SK-N-SH (cell line): ENCODE measurements at regions not wholly inside any gene's neighbourhood (a gene's known extent, or its start where the extent isn't known, plus 50 kb on each side); places are given as distances from the start of the nearest gene placed in this dataset.

ENCODE experiments used
- CTCF ChIA-PET: fragments of 300-600, 350-600 bp; formaldehyde crosslinking; extraction: SDS; loops from one replicate; lab custom pipeline; 2021; lab: Yijun Ruan, JAX
- POLR2A ChIA-PET: fragments of 350-600 bp; sonication (Branson Sonifier 250); formaldehyde crosslinking; extraction: SDS; loops from one replicate; lab custom pipeline; 2020; ENCODE audit warnings: antibody characterized with exemption, inconsistent platforms; lab: Yijun Ruan, JAX
- DNase-seq: peaks from one replicate; pipeline ENCODE4 v3.0.0; 2012
- H2AFZ ChIP-seq: fragments of 200-600 bp; sonication (generic); 2 replicates; pipeline ENCODE4 v1.8.1; 2016; ENCODE audit warnings: antibody characterized with exemption, mild to moderate bottlenecking, low read depth
- H3F3A ChIP-seq: fragments of 200-600 bp; sonication (generic); replicated peaks from 2 replicates; pipeline ENCODE3; 2016; ENCODE audit warnings: antibody characterized with exemption, mild to moderate bottlenecking; ENCODE audit not compliant: insufficient read depth
- H3K27ac ChIP-seq, 2 experiments: fragments of 200-500 bp in 1 of 2; fragments of 200-600 bp in 1 of 2; sonication (Bioruptor generic) in 1 of 2; sonication (generic), shearing (Covaris generic) in 1 of 2; 2 replicates each; pipeline versions ENCODE4 v1.5.1 to v1.6.1; 2014 to 2016; ENCODE audit warnings: low read depth in 2 of 2, inconsistent platforms in 1 of 2, low read length in 1 of 2, mild to moderate bottlenecking in 1 of 2, mixed read lengths in 1 of 2
- H3K27me3 ChIP-seq: fragments of 200-600 bp; sonication (generic), shearing (Covaris generic); 2 replicates; pipeline ENCODE4 v1.6.1; 2016; ENCODE audit warnings: mixed run types; ENCODE audit not compliant: insufficient read depth
- H3K36me3 ChIP-seq, 2 experiments: fragments of 200-500 bp in 1 of 2; fragments of 200-600 bp in 1 of 2; sonication (Bioruptor generic) in 1 of 2; sonication (generic) in 1 of 2; replicated peaks in 1 of 2; 2 replicates each; pipeline versions ENCODE3 to v1.5.1; 2014 to 2016; ENCODE audit warnings: low read length in 1 of 2, mild to moderate bottlenecking in 1 of 2; ENCODE audit not compliant: insufficient read depth in 2 of 2, control insufficient read depth in 1 of 2
- H3K4me1 ChIP-seq, 2 experiments: fragments of 200-500 bp in 1 of 2; fragments of 200-600 bp in 1 of 2; sonication (Bioruptor generic) in 1 of 2; sonication (generic), shearing (Covaris generic) in 1 of 2; 2 replicates each; pipeline versions ENCODE4 v1.5.1 to v1.6.1; 2014 to 2016; ENCODE audit warnings: low read depth in 1 of 2, low read length in 1 of 2, mixed run types in 1 of 2; ENCODE audit not compliant: insufficient read depth in 2 of 2, control insufficient read depth in 1 of 2
- H3K4me2 ChIP-seq: fragments of 200-600 bp; sonication (generic), shearing (Covaris generic); 2 replicates; pipeline ENCODE4 v1.6.1; 2017; ENCODE audit warnings: mixed run types
- H3K4me3 ChIP-seq, 2 experiments: fragments of 200-500 bp in 1 of 2; fragments of 200-600 bp in 1 of 2; sonication (Bioruptor generic) in 1 of 2; sonication (generic), shearing (Covaris generic) in 1 of 2; 2 replicates each; pipeline versions ENCODE4 v1.5.1 to v1.8.1; 2014 to 2016; ENCODE audit warnings: low read depth in 2 of 2, inconsistent platforms in 1 of 2, low read length in 1 of 2, mild to moderate bottlenecking in 1 of 2, mixed read lengths in 1 of 2, moderate library complexity in 1 of 2
- H3K79me2 ChIP-seq: fragments of 200-600 bp; sonication (generic); 2 replicates; pipeline ENCODE4 v1.8.1; 2017; ENCODE audit warnings: mild to moderate bottlenecking; ENCODE audit not compliant: insufficient read depth
- H3K9ac ChIP-seq: fragments of 200-600 bp; sonication (generic); 2 replicates; pipeline ENCODE4 v1.6.1; 2017; ENCODE audit warnings: mixed run types
- H3K9me2 ChIP-seq: fragments of 200-600 bp; sonication (generic); 2 replicates; pipeline ENCODE4 v1.6.1; 2017; ENCODE audit warnings: mixed run types
- H3K9me3 ChIP-seq: fragments of 200-600 bp; sonication (generic); 2 replicates; pipeline ENCODE4 v1.6.1; 2017; ENCODE audit warnings: mixed run types, mild to moderate bottlenecking, moderate library complexity
- H4K20me1 ChIP-seq: fragments of 200-600 bp; sonication (generic); 2 replicates; pipeline ENCODE4 v1.6.1; 2017; ENCODE audit warnings: mild to moderate bottlenecking, mixed run types; ENCODE audit not compliant: insufficient read depth
- CHD2 ChIP-seq: fragments of 150-350 bp; IDR thresholded peaks from 2 replicates; pipeline ENCODE4 v1.6.1; 2018; ENCODE audit warnings: low read length; ENCODE audit not compliant: partially characterized antibody
- ELF1 ChIP-seq: IDR thresholded peaks from 2 replicates; pipeline ENCODE4 v1.4.0; 2012
- EZH2phosphoT487 ChIP-seq: fragments of 200-600 bp; sonication (generic); IDR thresholded peaks from 2 replicates; pipeline ENCODE4 v1.6.1; 2017; ENCODE audit warnings: low read depth, mixed run types, mild to moderate bottlenecking, antibody characterized with exemption, moderate library complexity, borderline replicate concordance
- FOSL2 ChIP-seq: IDR thresholded peaks from 2 replicates; pipeline ENCODE4 v1.4.0; 2012; ENCODE audit warnings: low read depth, mild to moderate bottlenecking, moderate library complexity, borderline replicate concordance
- FOXM1 ChIP-seq: IDR thresholded peaks from 2 replicates; pipeline ENCODE4 v1.4.0; 2012; ENCODE audit warnings: low read depth, mild to moderate bottlenecking
- GATA2 ChIP-seq: sonication (generic); formaldehyde crosslinking; IDR thresholded peaks from 2 replicates; pipeline ENCODE4 v1.5.0; 2020; ENCODE audit warnings: mild to moderate bottlenecking, missing genetic modification reagents
- IRF3 ChIP-seq: fragments of 150-350 bp; IDR thresholded peaks from 2 replicates; pipeline ENCODE4 v1.6.1; 2016; ENCODE audit warnings: mild to moderate bottlenecking, low read depth, low read length
- MXI1 ChIP-seq: IDR thresholded peaks from 2 replicates; pipeline ENCODE4 v1.6.1; 2012; ENCODE audit warnings: mild to moderate bottlenecking, low read depth, low read length, improper control_type of control experiment
- NFIC ChIP-seq: IDR thresholded peaks from 2 replicates; pipeline ENCODE4 v1.4.0; 2012; ENCODE audit warnings: borderline replicate concordance
- NRF1 ChIP-seq: IDR thresholded peaks from 2 replicates; pipeline ENCODE4 v1.6.1; 2012; ENCODE audit warnings: low read depth, mild to moderate bottlenecking, low read length
- PBX3 ChIP-seq: IDR thresholded peaks from 2 replicates; pipeline ENCODE4; 2012
- RAD21 ChIP-seq: IDR thresholded peaks from 2 replicates; pipeline ENCODE4 v1.6.1; 2012; ENCODE audit warnings: mild to moderate bottlenecking, low read length
- RCOR1 ChIP-seq: fragments of 150-350 bp; IDR thresholded peaks from 2 replicates; pipeline ENCODE4 v1.6.1; 2017; ENCODE audit warnings: antibody characterized with exemption, low read length
- RFX5 ChIP-seq: IDR thresholded peaks from 2 replicates; pipeline ENCODE4 v1.6.1; 2012; ENCODE audit warnings: mild to moderate bottlenecking, improper control_type of control experiment, low read length
- SIN3A ChIP-seq: IDR thresholded peaks from 2 replicates; pipeline ENCODE4 v1.6.1; 2012; ENCODE audit warnings: low read depth, mild to moderate bottlenecking, low read length, moderate library complexity, borderline replicate concordance
- USF1 ChIP-seq: IDR thresholded peaks from 2 replicates; pipeline ENCODE4 v1.4.0; 2012; ENCODE audit warnings: low read depth, borderline replicate concordance
- WGBS: methylation state at CpG from one replicate; pipeline ENCODE4 v1.1.6; 2017; ENCODE audit warnings: low lambda C conversion rate; 5-methylcytosine and 5-hydroxymethylcytosine counted together

GRCh38 chr17:37828651-37829124 lies 83.8 kb upstream of the HNF1B start:
- no peak overlapping the region for H3K4me3 ChIP-seq
- H3F3A ChIP-seq = no peaks in the 10 kb centered on the region
- H3K4me1 ChIP-seq = peaks cover 0 to 17% of the 10 kb centered on the region in 2 experiments; a peak in 2 of 4 replicates
- no peak overlapping the region for H3K27ac ChIP-seq
- H3K27me3 ChIP-seq = no peaks in the 10 kb centered on the region
- H3K4me2 ChIP-seq = no peak overlapping the region
- no peak overlapping the region for H3K9ac ChIP-seq
- POLR2A ChIA-PET = no interaction called here
- H2AFZ ChIP-seq = no peak overlapping the region
- CTCF ChIA-PET = interaction anchor here (0.6 to 1.6 kb wide), 3 partner anchors 12 to 301 kb away, joined by 3 to 8 read pairs (median 4); no protein-coding TSS in a partner anchor
- H3K9me2 ChIP-seq = no peaks in the 10 kb centered on the region
- 71% methylated on average over 5 of the region's 5 CpGs for WGBS
- TF ChIP-seq RCOR1 (no peak), USF1 (no peak), FOXM1 (no peak), IRF3 (no peak), RAD21 (no peak), RFX5 (no peak), PBX3 (no peak), EZH2phosphoT487 (no peak), MXI1 (no peak), NRF1 (no peak), ELF1 (no peak), CHD2 (no peak), NFIC (no peak), GATA2 (CRISPR knock-in tag) (no peak), FOSL2 (no peak), SIN3A (no peak)
- no peaks in the 10 kb centered on the region for H3K36me3 ChIP-seq
- no peaks in the 10 kb centered on the region for H3K79me2 ChIP-seq
- H4K20me1 ChIP-seq = no peaks in the 10 kb centered on the region
- DNase-seq = no peak
- H3K9me3 ChIP-seq = no peaks in the 10 kb centered on the region
